Nephron progenitor cell (in vitro differentiated cells): ENCODE measurements at regions not wholly inside any gene's neighbourhood (a gene's known extent, or its start where the extent isn't known, plus 50 kb on each side); places are given as distances from the start of the nearest gene placed in this dataset.

ENCODE experiments used
- DNase-seq: peaks from one replicate; pipeline ENCODE4 v3.0.0; 2021
- H3K27ac Mint-ChIP-seq: 2 replicates; pipeline ENCODE4 v1.8.0; 2021; ENCODE audit warnings: mild to moderate bottlenecking, moderate library complexity, mixed read lengths
- H3K27me3 Mint-ChIP-seq: 2 replicates; pipeline ENCODE4 v1.8.0; 2021; ENCODE audit warnings: mild to moderate bottlenecking, low read depth, mixed read lengths; ENCODE audit not compliant: poor library complexity
- H3K36me3 Mint-ChIP-seq: 2 replicates; pipeline ENCODE4 v1.8.0; 2021; ENCODE audit warnings: low read depth, mixed read lengths
- H3K4me1 Mint-ChIP-seq: 2 replicates; pipeline ENCODE4 v1.8.0; 2021; ENCODE audit warnings: mixed read lengths
- H3K4me3 Mint-ChIP-seq: 2 replicates; pipeline ENCODE4 v1.8.0; 2021; ENCODE audit warnings: mild to moderate bottlenecking, moderate library complexity, mixed read lengths
- H3K9me3 Mint-ChIP-seq: 2 replicates; pipeline ENCODE4 v1.8.0; 2021; ENCODE audit warnings: mild to moderate bottlenecking, moderate library complexity, mixed read lengths
- TF ChIP-seq, protein P1 (sequence below): fragments of 200-600 bp; sonication (generic); IDR thresholded peaks from 2 replicates; pipeline ENCODE4 v1.5.0; 2021; ENCODE audit warnings: antibody characterized with exemption

DNA sequence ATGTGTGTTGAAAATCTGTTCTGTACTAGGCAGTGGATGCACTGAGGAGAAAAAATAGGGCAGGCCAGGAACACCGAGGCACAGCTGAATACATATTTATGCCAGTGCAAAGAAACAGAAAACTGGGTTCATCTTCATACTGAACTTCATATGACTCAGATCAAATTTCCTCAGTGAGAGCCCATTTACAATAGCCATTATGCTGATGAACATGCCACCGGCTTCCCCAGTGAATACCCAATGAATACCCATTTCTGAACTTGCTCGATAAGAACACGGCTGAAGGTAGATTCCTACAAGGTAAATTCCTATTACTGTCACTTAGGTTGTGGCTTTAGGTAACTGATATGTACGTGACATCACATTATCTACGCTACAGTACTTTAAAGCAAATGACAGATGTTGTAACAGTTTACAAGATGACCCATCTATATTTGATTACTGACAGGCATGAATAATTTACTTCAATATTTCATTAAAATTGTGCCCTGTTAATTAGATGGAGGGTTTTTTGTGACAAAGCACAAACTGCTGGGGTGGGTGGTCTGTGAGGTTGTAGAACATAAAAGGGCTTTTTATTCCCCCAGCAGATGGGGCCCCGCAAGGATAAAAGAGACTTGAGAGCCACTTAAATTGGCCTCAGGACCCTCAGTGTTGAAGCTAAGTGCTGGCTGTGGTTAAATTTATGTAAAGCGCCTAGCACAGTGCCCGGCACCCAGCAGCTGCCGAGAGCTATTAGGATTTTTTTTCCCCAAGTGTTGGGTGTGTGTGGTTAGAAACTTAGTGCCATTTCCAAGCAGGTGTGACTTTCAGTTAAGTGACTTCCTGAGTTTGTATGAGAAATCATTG is 264.5 kb downstream of the CD83 start:
- H3K27ac Mint-ChIP-seq: no peak overlapping the region
- TF ChIP-seq, protein P1, sequence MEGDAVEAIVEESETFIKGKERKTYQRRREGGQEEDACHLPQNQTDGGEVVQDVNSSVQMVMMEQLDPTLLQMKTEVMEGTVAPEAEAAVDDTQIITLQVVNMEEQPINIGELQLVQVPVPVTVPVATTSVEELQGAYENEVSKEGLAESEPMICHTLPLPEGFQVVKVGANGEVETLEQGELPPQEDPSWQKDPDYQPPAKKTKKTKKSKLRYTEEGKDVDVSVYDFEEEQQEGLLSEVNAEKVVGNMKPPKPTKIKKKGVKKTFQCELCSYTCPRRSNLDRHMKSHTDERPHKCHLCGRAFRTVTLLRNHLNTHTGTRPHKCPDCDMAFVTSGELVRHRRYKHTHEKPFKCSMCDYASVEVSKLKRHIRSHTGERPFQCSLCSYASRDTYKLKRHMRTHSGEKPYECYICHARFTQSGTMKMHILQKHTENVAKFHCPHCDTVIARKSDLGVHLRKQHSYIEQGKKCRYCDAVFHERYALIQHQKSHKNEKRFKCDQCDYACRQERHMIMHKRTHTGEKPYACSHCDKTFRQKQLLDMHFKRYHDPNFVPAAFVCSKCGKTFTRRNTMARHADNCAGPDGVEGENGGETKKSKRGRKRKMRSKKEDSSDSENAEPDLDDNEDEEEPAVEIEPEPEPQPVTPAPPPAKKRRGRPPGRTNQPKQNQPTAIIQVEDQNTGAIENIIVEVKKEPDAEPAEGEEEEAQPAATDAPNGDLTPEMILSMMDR: no peak
- no peak for DNase-seq
- H3K4me3 Mint-ChIP-seq: no peak overlapping the region
- H3K4me1 Mint-ChIP-seq: peaks cover 37% of the 10 kb centered on the region
- H3K9me3 Mint-ChIP-seq: peaks cover 19% of the 10 kb centered on the region
- H3K36me3 Mint-ChIP-seq: peaks cover 5% of the 10 kb centered on the region
- H3K27me3 Mint-ChIP-seq: peaks cover 9% of the 10 kb centered on the region

DNA sequence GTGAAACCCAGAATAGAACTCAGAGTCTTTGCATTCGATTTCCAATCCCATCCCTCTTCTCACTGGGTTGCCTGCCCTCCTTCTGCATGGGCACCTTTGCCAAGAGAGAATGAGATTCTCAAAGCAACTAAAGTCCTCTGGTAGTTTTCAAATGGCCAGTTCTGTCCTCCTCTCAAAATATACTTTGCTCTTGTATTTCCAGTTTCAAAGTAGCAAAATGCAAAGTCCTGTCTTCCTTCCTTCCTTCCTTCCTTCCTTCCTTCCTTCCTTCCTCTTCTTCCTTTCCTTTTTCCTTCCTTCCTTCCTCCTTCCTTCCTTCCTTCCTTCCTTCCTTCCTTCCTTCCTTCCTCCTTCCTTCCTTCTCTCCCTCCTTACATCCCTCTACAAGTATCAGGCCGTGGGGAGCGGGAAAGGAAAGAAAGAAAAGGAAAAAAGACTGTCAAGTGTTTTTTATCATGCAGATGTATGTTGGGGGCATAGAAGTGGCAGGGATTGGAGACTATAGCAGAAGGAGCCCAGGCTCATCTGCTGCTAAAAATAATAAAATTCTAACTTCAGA is 265.2 kb downstream of the CD83 start:
- TF ChIP-seq, protein P1: no peak
- H3K27ac Mint-ChIP-seq: no peak overlapping the region
- H3K27me3 Mint-ChIP-seq: peaks cover 9% of the 10 kb centered on the region
- peaks cover 12% of the 10 kb centered on the region for H3K9me3 Mint-ChIP-seq
- no peak overlapping the region for H3K4me3 Mint-ChIP-seq
- DNase-seq: no peak
- H3K4me1 Mint-ChIP-seq: peaks cover 42% of the 10 kb centered on the region
- H3K36me3 Mint-ChIP-seq: peaks cover 5% of the 10 kb centered on the region

DNA sequence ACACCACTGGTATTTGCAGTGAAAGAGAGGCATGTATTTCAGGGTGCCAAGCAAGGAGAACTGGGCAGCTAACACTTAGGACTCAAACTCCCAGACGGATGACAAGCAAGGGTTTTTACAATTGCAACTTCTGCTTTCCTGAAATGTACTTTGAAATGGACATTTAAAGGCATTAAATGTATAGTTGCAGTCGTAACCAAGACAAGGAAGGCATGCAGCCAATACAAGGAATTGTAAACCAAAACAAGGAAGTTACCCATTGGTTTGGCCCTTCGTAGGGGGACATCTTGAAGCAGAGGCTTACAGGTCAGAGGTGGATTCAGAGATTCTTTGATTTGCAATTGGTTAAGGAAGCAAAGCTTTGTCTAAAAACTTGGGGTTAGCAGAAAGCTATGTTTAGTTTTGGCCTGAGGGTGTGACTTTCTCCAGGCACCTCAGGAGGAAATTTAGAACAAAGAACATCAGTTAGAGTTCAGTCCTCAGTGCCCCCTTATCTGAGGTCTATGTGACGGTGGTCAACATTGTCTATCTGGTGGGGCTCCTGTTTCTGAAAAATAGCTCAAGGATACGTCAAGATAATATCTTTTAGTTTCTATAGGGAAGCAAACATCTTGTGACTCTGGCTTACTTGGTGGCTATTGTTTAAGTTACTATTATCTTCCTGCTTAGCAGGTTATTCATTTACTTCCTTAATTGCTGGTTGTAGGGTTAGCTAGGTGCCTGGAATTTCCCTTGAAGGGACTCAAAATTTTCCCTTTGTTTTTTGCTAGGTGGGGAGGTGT is 266.0 kb downstream of the CD83 start:
- no peak for DNase-seq
- TF ChIP-seq, protein P1: no peak
- H3K9me3 Mint-ChIP-seq: peaks cover 3% of the 10 kb centered on the region
- H3K27me3 Mint-ChIP-seq: peaks cover 9% of the 10 kb centered on the region
- H3K27ac Mint-ChIP-seq: no peak overlapping the region
- H3K4me1 Mint-ChIP-seq: peaks cover 46% of the 10 kb centered on the region
- H3K36me3 Mint-ChIP-seq: no peaks in the 10 kb centered on the region
- no peak overlapping the region for H3K4me3 Mint-ChIP-seq

DNA sequence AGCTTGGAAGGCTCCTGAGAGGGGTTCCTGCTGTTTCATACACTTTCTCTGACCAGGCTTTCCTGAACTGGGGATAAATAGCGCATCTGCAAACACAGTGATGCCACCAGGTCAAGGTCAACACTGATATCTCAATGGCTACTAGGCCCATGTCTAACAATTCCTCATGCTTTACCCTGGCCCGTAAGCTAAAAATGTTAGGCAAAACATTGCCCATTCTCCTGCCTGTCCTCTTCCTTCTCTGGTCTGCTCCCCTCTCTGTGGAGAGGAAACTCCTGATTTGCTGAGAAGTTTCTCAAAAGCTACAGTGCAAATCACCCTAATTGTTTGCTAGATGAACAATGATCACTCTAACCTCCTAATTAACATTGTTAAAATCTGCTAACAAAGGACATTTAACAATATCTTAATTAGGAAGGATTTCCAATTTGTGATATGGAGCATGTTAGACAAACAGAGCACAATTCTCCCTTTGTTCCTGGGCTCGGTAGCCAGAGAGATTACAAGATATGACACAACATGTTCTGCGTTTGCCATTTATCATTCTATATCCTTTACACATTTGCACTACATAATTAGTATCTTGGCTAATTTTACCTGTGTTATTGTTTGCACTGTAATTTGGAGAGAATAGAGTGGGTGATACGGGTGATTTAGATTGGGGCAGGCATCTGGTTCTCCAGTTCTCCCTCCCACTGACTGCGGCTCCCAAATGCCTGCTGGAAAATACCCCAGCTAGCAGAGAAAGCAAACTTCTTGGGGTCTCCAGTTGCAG is 266.8 kb downstream of the CD83 start:
- H3K4me1 Mint-ChIP-seq: peaks cover 53% of the 10 kb centered on the region
- H3K27ac Mint-ChIP-seq: no peak overlapping the region
- no peaks in the 10 kb centered on the region for H3K36me3 Mint-ChIP-seq
- no peaks in the 10 kb centered on the region for H3K9me3 Mint-ChIP-seq
- TF ChIP-seq, protein P1: no peak
- H3K4me3 Mint-ChIP-seq: no peak overlapping the region
- H3K27me3 Mint-ChIP-seq: peaks cover 9% of the 10 kb centered on the region
- DNase-seq: no peak

DNA sequence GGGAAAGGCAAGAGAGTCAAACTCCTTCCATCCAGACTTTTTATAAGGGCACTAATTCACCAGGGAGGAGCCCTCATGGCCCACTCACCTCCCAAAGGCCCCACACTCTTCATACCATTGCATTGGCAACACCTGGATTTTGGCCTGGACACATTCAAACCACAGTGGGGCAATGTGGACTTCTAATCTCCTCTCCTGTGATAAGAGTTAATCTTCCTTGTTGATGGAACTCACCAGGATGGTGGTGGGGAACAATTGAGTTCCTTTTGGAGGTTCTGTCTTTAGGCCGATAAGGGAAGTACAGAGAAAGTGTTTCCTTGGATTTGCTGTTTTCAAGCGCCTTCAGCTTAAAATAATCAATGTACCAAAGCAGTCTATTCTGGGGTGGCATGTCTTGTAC is 268.7 kb downstream of the CD83 start:
- H3K4me3 Mint-ChIP-seq: no peak overlapping the region
- peaks cover 39% of the 10 kb centered on the region for H3K4me1 Mint-ChIP-seq
- H3K36me3 Mint-ChIP-seq: no peaks in the 10 kb centered on the region
- DNase-seq: no peak
- H3K27me3 Mint-ChIP-seq: peaks cover under 1% of the 10 kb centered on the region
- H3K9me3 Mint-ChIP-seq: no peaks in the 10 kb centered on the region
- TF ChIP-seq, protein P1: no peak
- H3K27ac Mint-ChIP-seq: no peak overlapping the region
